HepG2 (cell line): ENCODE measurements at regions not wholly inside any gene's neighbourhood (a gene's known extent, or its start where the extent isn't known, plus 50 kb on each side); places are given as distances from the start of the nearest gene placed in this dataset.

ENCODE experiments used
- ATAC-seq: fragments of 200-7000 bp; cut with Tn5 transposase; 3 replicates; pipeline ENCODE4 v1.9.1; 2020; ENCODE audit warnings: mild to moderate bottlenecking, moderate library complexity
- BruUV-seq: library from RNA; stranded (reverse); fragments of 400-500 nt; replicated peaks from 2 replicates; lab custom pipeline; 2021; lab: Mats Ljungman, UMichigan
- CTCF ChIA-PET: fragments of 300-600 bp; formaldehyde crosslinking; extraction: SDS; loops from one replicate; lab custom pipeline; 2021; ENCODE audit warnings: low total read pairs, inconsistent platforms, low intra/inter-chr PET ratio; lab: Yijun Ruan, JAX
- POLR2A ChIA-PET: fragments of 350-600 bp; sonication (Branson Sonifier 250); formaldehyde crosslinking; loops from one replicate; lab custom pipeline; 2020; ENCODE audit warnings: antibody characterized with exemption, inconsistent platforms; lab: Yijun Ruan, JAX
- DNase-seq: peaks from one replicate; pipeline ENCODE4 v3.0.0-alpha.2; 2015; ENCODE audit warnings: low spot score
- FAIRE-seq: peaks from 3 replicates; lab custom pipeline; 2011; peaks lifted over from hg19 to GRCh38; lab: Jason Lieb, UNC
- H2AFZ ChIP-seq: one replicate; pipeline ENCODE4 v1.6.1; 2011; ENCODE audit warnings: low read length, inconsistent platforms
- H3K27ac ChIP-seq: fragments of 300-600 bp; 3 replicates; pipeline ENCODE4 v1.8.0; 2011; ENCODE audit warnings: mixed run types, mild to moderate bottlenecking, mixed read lengths, low read length, inconsistent platforms; ENCODE audit not compliant: insufficient read depth; ENCODE audit errors: extremely low read length
- H3K27me3 ChIP-seq, 2 experiments: fragments of 200-600 bp in 1 of 2; 2 replicates in 1 of 2; 3 replicates in 1 of 2; pipeline versions ENCODE4 v1.6.0 to v1.8.0; 2011; ENCODE audit warnings: low read length in 2 of 2, mild to moderate bottlenecking in 2 of 2, moderate library complexity in 2 of 2, inconsistent platforms in 1 of 2; ENCODE audit not compliant: insufficient read depth in 2 of 2, control insufficient read depth in 1 of 2
- H3K36me3 ChIP-seq, 2 experiments: fragments of 200-600 bp in 1 of 2; replicated peaks in 1 of 2; 2 replicates in 1 of 2; 3 replicates in 1 of 2; pipeline versions ENCODE4 v1.5.1 to v1.8.0; 2011; ENCODE audit warnings: low read length in 2 of 2, inconsistent platforms in 1 of 2; ENCODE audit not compliant: insufficient read depth in 2 of 2, control insufficient read depth in 1 of 2
- H3K4me1 ChIP-seq: 2 replicates; pipeline ENCODE4 v1.5.1; 2012; ENCODE audit warnings: low read length, inconsistent platforms; ENCODE audit not compliant: insufficient read depth
- H3K4me2 ChIP-seq: 2 replicates; pipeline ENCODE4 v1.6.0; 2011; ENCODE audit warnings: low read depth, low read length, inconsistent platforms
- H3K4me3 ChIP-seq, 3 experiments: fragments of 200-600 bp in 1 of 3; sonication (generic), shearing (Covaris generic) in 1 of 3; replicated peaks in 1 of 3; 2 replicates each; pipeline ENCODE4 v1.5.1; 2011 to 2016; ENCODE audit warnings: low read length in 3 of 3, inconsistent platforms in 2 of 3, low read depth in 2 of 3, mild to moderate bottlenecking in 2 of 3, control low read depth in 1 of 3, mixed read lengths in 1 of 3; ENCODE audit not compliant: insufficient read depth in 1 of 3
- H3K79me2 ChIP-seq: one replicate; pipeline ENCODE4 v1.6.1; 2011; ENCODE audit warnings: low read length, inconsistent platforms; ENCODE audit not compliant: insufficient read depth
- H3K9ac ChIP-seq: 2 replicates; pipeline ENCODE4 v1.6.0; 2011; ENCODE audit warnings: mild to moderate bottlenecking, low read depth, low read length, inconsistent platforms; ENCODE audit not compliant: insufficient read depth
- H3K9me3 ChIP-seq: 2 replicates; pipeline ENCODE4 v1.5.1; 2012; ENCODE audit warnings: mild to moderate bottlenecking, low read length
- H4K20me1 ChIP-seq: 2 replicates; pipeline ENCODE4 v1.6.0; 2011; ENCODE audit warnings: inconsistent platforms, mild to moderate bottlenecking, low read length, moderate library complexity; ENCODE audit not compliant: insufficient read depth
- HOXA3 ChIP-seq: sonication (generic); formaldehyde crosslinking; IDR thresholded peaks from 2 replicates; pipeline ENCODE4 v1.5.0; 2020; ENCODE audit warnings: missing genetic modification reagents
- MXD4 ChIP-seq: IDR thresholded peaks from 2 replicates; pipeline ENCODE4 v1.6.1; 2016; ENCODE audit warnings: mild to moderate bottlenecking, missing biosample characterization, missing genetic modification reagents
- SETDB1 ChIP-seq: sonication (generic); formaldehyde crosslinking; IDR thresholded peaks from 2 replicates; pipeline ENCODE4 v1.5.1; 2020; ENCODE audit warnings: missing genetic modification reagents, mild to moderate bottlenecking, borderline replicate concordance
- STAT6 ChIP-seq: sonication (generic); formaldehyde crosslinking; IDR thresholded peaks from 2 replicates; pipeline ENCODE4 v1.4.0; 2020; ENCODE audit warnings: missing genetic modification reagents, mild to moderate bottlenecking, borderline replicate concordance
- ZNF296 ChIP-seq: sonication (generic); formaldehyde crosslinking; conservative IDR thresholded peaks from 2 replicates; pipeline ENCODE4 v1.5.0; 2020; ENCODE audit warnings: mild to moderate bottlenecking, missing genetic modification reagents
- WGBS: methylation state at CpG from one replicate; pipeline ENCODE4 v1.1.6; 2017; ENCODE audit warnings: low lambda C conversion rate; 5-methylcytosine and 5-hydroxymethylcytosine counted together
- in situ Hi-C: cut with HindIII; loops from 2 replicates; pipeline ENCODE4 v1.10.0; 2017; ENCODE audit warnings: low pct_unique_long_range_greater_than_20kb; ENCODE audit not compliant: extremely low pct_ligation_motif_present
- intact Hi-C: fragments of 100-400 bp; cut with micrococcal nuclease; formaldehyde crosslinking; loops from one replicate; pipeline ENCODE4 v1.10.0; 2022; ENCODE audit not compliant: unreplicated experiment
- TF ChIP-seq, protein P1 (sequence below): sonication (generic); formaldehyde crosslinking; IDR thresholded peaks from 2 replicates; pipeline ENCODE4 v1.8.0; 2022; ENCODE audit warnings: missing genetic modification reagents, low read depth, mild to moderate bottlenecking, borderline replicate concordance
- TF ChIP-seq, protein P2 (sequence below): IDR thresholded peaks from 2 replicates; pipeline ENCODE4 v1.6.1; 2016; ENCODE audit warnings: missing biosample characterization, missing genetic modification reagents, low read depth
- TF ChIP-seq, protein P3 (sequence below): sonication (generic); formaldehyde crosslinking; IDR thresholded peaks from 2 replicates; pipeline ENCODE4 v1.5.1; 2020; ENCODE audit warnings: missing genetic modification reagents, mild to moderate bottlenecking, borderline replicate concordance

- Histone ChIP-seq H3K4me1 (no peaks in the 10 kb centered on the region), H3K27ac (no peak overlapping the region), H3K36me3 (no peaks in the 10 kb centered on the region), H3K27me3 (peaks cover 0 to 45% of the 10 kb centered on the region in 2 experiments; a peak in 3 of 5 replicates), H4K20me1 (no peaks in the 10 kb centered on the region), H3K9me3 (peaks cover 8% of the 10 kb centered on the region; the same call in 1 of the 2 replicates), H2AFZ (no peak overlapping the region), H3K4me3 (no peak overlapping the region), H3K79me2 (no peaks in the 10 kb centered on the region), H3K4me2 (no peak overlapping the region), H3K9ac (no peak overlapping the region)
- in situ Hi-C loops, result no loop called here
- intact Hi-C loops, result no loop called here
- no TSS peak for BruUV-seq
- 11% methylated on average over 12 of the region's 12 CpGs for WGBS
- DNase-seq (no peak), ATAC-seq (no peak), FAIRE-seq (no peak)
- CTCF ChIA-PET, result no interaction called here
- POLR2A ChIA-PET, result no interaction called here
- no peak for TF ChIP-seq ZNF296 (CRISPR knock-in tag)
- TF ChIP-seq HOXA3 (CRISPR knock-in tag), result no peak
- TF ChIP-seq, protein P1, sequence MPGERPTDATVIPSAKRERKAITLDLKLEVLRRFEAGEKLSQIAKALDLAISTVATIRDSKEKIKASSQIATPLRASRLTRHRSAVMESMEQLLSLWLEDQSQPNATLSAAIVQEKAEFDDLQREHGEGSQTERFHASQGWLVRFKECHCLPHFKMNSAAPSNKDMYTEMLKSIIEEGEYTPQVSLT (CRISPR knock-in tag), result no peak
Measured at GRCh38 chr6:168726312-168726856, 285.4 kb downstream of the SMOC2 start.

- in situ Hi-C loops (no loop called here), intact Hi-C loops (no loop called here)
- Histone ChIP-seq H4K20me1 (no peaks in the 10 kb centered on the region), H3K4me2 (no peak overlapping the region), H3K9ac (no peak overlapping the region), H3K79me2 (no peaks in the 10 kb centered on the region), H3K9me3 (peaks cover 8% of the 10 kb centered on the region; the same call in 1 of the 2 replicates), H3K4me1 (no peaks in the 10 kb centered on the region), H2AFZ (no peak overlapping the region), H3K27ac (no peak overlapping the region), H3K27me3 (peaks cover 0 to 39% of the 10 kb centered on the region in 2 experiments; a peak in 3 of 5 replicates), H3K4me3 (no peak overlapping the region), H3K36me3 (no peaks in the 10 kb centered on the region)
- CTCF ChIA-PET, result no interaction called here
- POLR2A ChIA-PET, result no interaction called here
- no TSS peak for BruUV-seq
- no peak for DNase-seq
- ATAC-seq, result no peak
- WGBS, result 10% methylated on average over 12 of the region's 12 CpGs
- no peak for FAIRE-seq
- TF ChIP-seq STAT6 (CRISPR knock-in tag) (no peak), SETDB1 (CRISPR knock-in tag) (no peak), MXD4 (CRISPR knock-in tag) (no peak)
- TF ChIP-seq, protein P2, sequence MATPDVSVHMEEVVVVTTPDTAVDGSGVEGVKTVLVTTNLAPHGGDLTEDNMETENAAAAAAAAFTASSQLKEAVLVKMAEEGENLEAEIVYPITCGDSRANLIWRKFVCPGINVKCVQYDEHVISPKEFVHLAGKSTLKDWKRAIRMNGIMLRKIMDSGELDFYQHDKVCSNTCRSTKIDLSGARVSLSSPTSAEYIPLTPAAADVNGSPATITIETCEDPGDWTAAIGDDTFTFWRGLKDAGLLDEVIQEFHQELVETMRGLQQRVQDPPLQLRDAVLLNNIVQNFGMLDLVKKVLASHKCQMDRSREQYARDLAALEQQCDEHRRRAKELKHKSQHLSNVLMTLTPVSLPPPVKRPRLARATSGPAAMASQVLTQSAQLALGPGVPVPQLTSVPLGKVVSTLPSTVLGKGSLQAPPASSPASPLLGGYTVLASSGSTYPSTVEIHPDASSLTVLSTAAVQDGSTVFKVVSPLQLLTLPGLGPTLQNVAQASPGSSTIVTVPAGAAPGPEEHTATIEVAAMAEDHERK (CRISPR knock-in tag), result no peak
- TF ChIP-seq, protein P3, sequence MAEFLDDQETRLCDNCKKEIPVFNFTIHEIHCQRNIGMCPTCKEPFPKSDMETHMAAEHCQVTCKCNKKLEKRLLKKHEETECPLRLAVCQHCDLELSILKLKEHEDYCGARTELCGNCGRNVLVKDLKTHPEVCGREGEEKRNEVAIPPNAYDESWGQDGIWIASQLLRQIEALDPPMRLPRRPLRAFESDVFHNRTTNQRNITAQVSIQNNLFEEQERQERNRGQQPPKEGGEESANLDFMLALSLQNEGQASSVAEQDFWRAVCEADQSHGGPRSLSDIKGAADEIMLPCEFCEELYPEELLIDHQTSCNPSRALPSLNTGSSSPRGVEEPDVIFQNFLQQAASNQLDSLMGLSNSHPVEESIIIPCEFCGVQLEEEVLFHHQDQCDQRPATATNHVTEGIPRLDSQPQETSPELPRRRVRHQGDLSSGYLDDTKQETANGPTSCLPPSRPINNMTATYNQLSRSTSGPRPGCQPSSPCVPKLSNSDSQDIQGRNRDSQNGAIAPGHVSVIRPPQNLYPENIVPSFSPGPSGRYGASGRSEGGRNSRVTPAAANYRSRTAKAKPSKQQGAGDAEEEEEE (CRISPR knock-in tag), result no peak
Measured at GRCh38 chr6:168725802-168726201, 284.8 kb downstream of the SMOC2 start.
